ENCODE measurements at regions not wholly inside any gene's neighbourhood (a gene's known extent, or its start where the extent isn't known, plus 50 kb on each side); places are given as distances from the start of the nearest gene placed in this dataset.

- no peaks in the 10 kb centered on the region for H3K4me1 ChIP-seq
- peaks cover 0 to 16% (median 0%) of the 10 kb centered on the region in 4 donors for H3K27me3 ChIP-seq
- 75 to 77% methylated on average over 2 of the region's 3 CpGs for WGBS, 2 donors
- no peak for TF ChIP-seq CTCF (IDR thresholded peaks at IDR 0.05)
- no peak for TF ChIP-seq POLR2A (IDR thresholded peaks at IDR 0.05)
- no peak overlapping the region for H3K4me3 ChIP-seq
- DNase-seq, result no peak
- no peaks in the 10 kb centered on the region for H3K36me3 ChIP-seq
- no peak overlapping the region for H3K27ac ChIP-seq
- intact Hi-C loops (cut with DNase I), result no loop called here
- H3K9me3 ChIP-seq, result no peaks in the 10 kb centered on the region
Observed at GRCh38 chr11:116460156-116460920, 312.4 kb downstream of the BUD13 start.

- H3K4me3 ChIP-seq, result no peak overlapping the region
- no peak for DNase-seq
Observed at GRCh38 chr11:116459185-116460045, 313.4 kb downstream of the BUD13 start.

GRCh38 chr11:116458546-116458945, 314.2 kb downstream of the BUD13 start:
- no peaks in the 10 kb centered on the region for H3K36me3 ChIP-seq
- no peak for DNase-seq
- H3K27ac ChIP-seq, result no peak overlapping the region
- H3K4me1 ChIP-seq, result no peaks in the 10 kb centered on the region
- WGBS, 2 donors, result 71 to 84% methylated on average over 4 of the region's 4 CpGs
- intact Hi-C loops (cut with DNase I), result no loop called here
- TF ChIP-seq CTCF (IDR thresholded peaks at IDR 0.05) (no peak), POLR2A (IDR thresholded peaks at IDR 0.05) (no peak)
- peaks cover 0 to 16% (median 0%) of the 10 kb centered on the region in 4 donors for H3K27me3 ChIP-seq
- H3K9me3 ChIP-seq, result no peaks in the 10 kb centered on the region
- H3K4me3 ChIP-seq, result no peak overlapping the region

More at GRCh38 chr11:116459185-116460045, 313.4 kb downstream of the BUD13 start:
- no peaks in the 10 kb centered on the region for H3K4me1 ChIP-seq
- H3K27ac ChIP-seq, result no peak overlapping the region
- no peak for TF ChIP-seq POLR2A (IDR thresholded peaks at IDR 0.05)
- no peak for TF ChIP-seq CTCF (IDR thresholded peaks at IDR 0.05)
- no peaks in the 10 kb centered on the region for H3K9me3 ChIP-seq
- no peaks in the 10 kb centered on the region for H3K36me3 ChIP-seq
- WGBS, 2 donors, result 49 to 69% methylated on average over 8 to 13 of the region's 13 CpGs
- peaks cover 0 to 16% (median 0%) of the 10 kb centered on the region in 4 donors for H3K27me3 ChIP-seq
- intact Hi-C loops (cut with DNase I), result no loop called here

GRCh38 chr11:116457336-116458007, 315.3 kb downstream of the BUD13 start:
- H3K4me3 ChIP-seq, result no peak overlapping the region
- no peak for TF ChIP-seq POLR2A (IDR thresholded peaks at IDR 0.05)
- TF ChIP-seq CTCF (IDR thresholded peaks at IDR 0.05), result no peak
- intact Hi-C loops (cut with DNase I), result no loop called here
- DNase-seq, result no peak
- H3K27me3 ChIP-seq, result peaks cover 0 to 16% (median 0%) of the 10 kb centered on the region in 4 donors
- 66 to 77% methylated on average over 6 to 9 of the region's 10 CpGs for WGBS, 2 donors
- H3K9me3 ChIP-seq, result no peaks in the 10 kb centered on the region
- no peaks in the 10 kb centered on the region for H3K4me1 ChIP-seq
- H3K36me3 ChIP-seq, result no peaks in the 10 kb centered on the region
- H3K27ac ChIP-seq, result no peak overlapping the region

All from esophagus squamous epithelium (tissue), 5 donors.